Right lobe of liver (tissue), 4 donors: ENCODE measurements at regions not wholly inside any gene's neighbourhood (a gene's known extent, or its start where the extent isn't known, plus 50 kb on each side); places are given as distances from the start of the nearest gene placed in this dataset.

Experiments used
- CTCF ChIP-seq, 4 donors: fragments of 200-600 bp in 3 of 4; fragments of 450-650 bp in 1 of 4; IDR thresholded peaks; one replicate each; pipeline versions ENCODE4 v1.5.1 to v1.8.0; 2016 to 2022; ENCODE audit warnings: antibody characterized with exemption in 4 of 4, mild to moderate bottlenecking in 2 of 4
- POLR2A ChIP-seq: fragments of 450-650 bp; IDR thresholded peaks from one replicate; pipeline ENCODE4 v1.6.1; 2017; ENCODE audit warnings: antibody characterized with exemption, mild to moderate bottlenecking
- donor health status: DM: no; HTN: no; CAD: no.
- donor health status: DM: no; HTN: no; CAD: no.
- donor health status: DM: no; HTN: yes; CAD: no.

- TF ChIP-seq CTCF (IDR thresholded peaks at IDR 0.05) (no peak), POLR2A (no peak)
These were observed 1674.3 kb upstream of the AGA start for GRCh38 chr4:179116581-179116980.
